ENCODE measurements at regions not wholly inside any gene's neighbourhood (a gene's known extent, or its start where the extent isn't known, plus 50 kb on each side); places are given as distances from the start of the nearest gene placed in this dataset.

DNA sequence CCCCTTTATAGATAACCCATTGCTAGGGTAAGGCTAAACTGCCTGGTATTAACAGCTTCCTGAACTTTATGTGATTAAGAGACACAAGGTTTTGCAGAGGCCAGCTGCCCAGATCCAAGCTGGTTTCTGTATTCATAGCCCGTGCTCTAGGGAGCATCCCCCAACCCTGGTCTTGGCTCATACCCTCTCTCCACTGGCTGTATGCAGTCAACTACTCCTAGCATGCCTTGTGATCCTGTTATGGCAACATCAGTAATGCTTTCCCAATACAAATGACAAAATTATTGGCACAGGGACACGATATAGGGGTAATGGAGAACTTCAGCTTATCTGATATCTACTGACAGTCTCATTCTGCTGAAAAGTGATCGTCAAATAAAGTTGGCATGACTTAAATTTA, 202.8 kb upstream of the MKLN1 start:
- TF ChIP-seq POLR2AphosphoS5 (IDR thresholded peaks at IDR 0.05) (no peak), POLR2A (IDR thresholded peaks at IDR 0.05) (no peak)
- TF ChIP-seq, protein P1, sequence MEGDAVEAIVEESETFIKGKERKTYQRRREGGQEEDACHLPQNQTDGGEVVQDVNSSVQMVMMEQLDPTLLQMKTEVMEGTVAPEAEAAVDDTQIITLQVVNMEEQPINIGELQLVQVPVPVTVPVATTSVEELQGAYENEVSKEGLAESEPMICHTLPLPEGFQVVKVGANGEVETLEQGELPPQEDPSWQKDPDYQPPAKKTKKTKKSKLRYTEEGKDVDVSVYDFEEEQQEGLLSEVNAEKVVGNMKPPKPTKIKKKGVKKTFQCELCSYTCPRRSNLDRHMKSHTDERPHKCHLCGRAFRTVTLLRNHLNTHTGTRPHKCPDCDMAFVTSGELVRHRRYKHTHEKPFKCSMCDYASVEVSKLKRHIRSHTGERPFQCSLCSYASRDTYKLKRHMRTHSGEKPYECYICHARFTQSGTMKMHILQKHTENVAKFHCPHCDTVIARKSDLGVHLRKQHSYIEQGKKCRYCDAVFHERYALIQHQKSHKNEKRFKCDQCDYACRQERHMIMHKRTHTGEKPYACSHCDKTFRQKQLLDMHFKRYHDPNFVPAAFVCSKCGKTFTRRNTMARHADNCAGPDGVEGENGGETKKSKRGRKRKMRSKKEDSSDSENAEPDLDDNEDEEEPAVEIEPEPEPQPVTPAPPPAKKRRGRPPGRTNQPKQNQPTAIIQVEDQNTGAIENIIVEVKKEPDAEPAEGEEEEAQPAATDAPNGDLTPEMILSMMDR (IDR thresholded peaks at IDR 0.05) = no peak

All from sigmoid colon (tissue), 4 donors.